Mucosa of rectum (tissue), 2 donors: ENCODE measurements at regions not wholly inside any gene's neighbourhood (a gene's known extent, or its start where the extent isn't known, plus 50 kb on each side); places are given as distances from the start of the nearest gene placed in this dataset.

ENCODE experiments used
- H3K27ac ChIP-seq, 2 donors: one replicate each; pipeline ENCODE4 v1.7.0; 2013; ENCODE audit warnings: inconsistent platforms in 2 of 2, low read depth in 2 of 2, low read length in 2 of 2
- H3K27me3 ChIP-seq, 2 donors: one replicate each; pipeline ENCODE4 v1.7.0; 2013; ENCODE audit warnings: low read length in 2 of 2; ENCODE audit not compliant: control insufficient read depth in 2 of 2, insufficient read depth in 2 of 2
- H3K36me3 ChIP-seq, 2 donors: one replicate each; pipeline ENCODE4 v1.7.0; 2013; ENCODE audit warnings: low read length in 2 of 2; ENCODE audit not compliant: control insufficient read depth in 2 of 2, insufficient read depth in 2 of 2
- H3K4me1 ChIP-seq, 2 donors: one replicate each; pipeline ENCODE4 v1.7.0; 2013; ENCODE audit warnings: low read length in 2 of 2, mild to moderate bottlenecking in 1 of 2; ENCODE audit not compliant: control insufficient read depth in 2 of 2, insufficient read depth in 2 of 2
- H3K4me3 ChIP-seq, 2 donors: one replicate each; pipeline ENCODE4 v1.7.0; 2013; ENCODE audit warnings: low read length in 2 of 2
- H3K9ac ChIP-seq, 2 donors: one replicate each; pipeline ENCODE4 v1.7.0; 2013; ENCODE audit warnings: low read length in 2 of 2, low read depth in 1 of 2, mild to moderate bottlenecking in 1 of 2
- H3K9me3 ChIP-seq, 2 donors: one replicate each; pipeline ENCODE4 v1.7.0; 2013; ENCODE audit warnings: low read length in 2 of 2; ENCODE audit not compliant: control insufficient read depth in 2 of 2
- donor health status: healthy.
- donor health status: Normal muscosa, but diverticular disease.

GRCh38 chr20:58111310-58112016 is 117.0 kb downstream of the ANKRD60 start:
- H3K27ac ChIP-seq: no peak overlapping the region

GRCh38 chr20:58109918-58110635 is 118.4 kb downstream of the ANKRD60 start:
- Histone ChIP-seq H3K9ac (no peak overlapping the region), H3K4me3 (no peak overlapping the region), H3K9me3 (peaks cover 0 to 2% of the 10 kb centered on the region in 2 donors), H3K27ac (no peak overlapping the region), H3K27me3 (no peaks in the 10 kb centered on the region), H3K36me3 (no peaks in the 10 kb centered on the region), H3K4me1 (no peaks in the 10 kb centered on the region)

More at GRCh38 chr20:58111310-58112016, 117.0 kb downstream of the ANKRD60 start:
- H3K4me3 ChIP-seq: no peak overlapping the region
- peaks cover 0 to 2% of the 10 kb centered on the region in 2 donors for H3K9me3 ChIP-seq
- H3K36me3 ChIP-seq: no peaks in the 10 kb centered on the region
- no peak overlapping the region for H3K9ac ChIP-seq
- no peaks in the 10 kb centered on the region for H3K4me1 ChIP-seq
- no peaks in the 10 kb centered on the region for H3K27me3 ChIP-seq

- Histone ChIP-seq H3K27ac (no peak overlapping the region), H3K9ac (no peak overlapping the region)
Measured at GRCh38 chr20:58109126-58109880, 119.2 kb downstream of the ANKRD60 start.

DNA sequence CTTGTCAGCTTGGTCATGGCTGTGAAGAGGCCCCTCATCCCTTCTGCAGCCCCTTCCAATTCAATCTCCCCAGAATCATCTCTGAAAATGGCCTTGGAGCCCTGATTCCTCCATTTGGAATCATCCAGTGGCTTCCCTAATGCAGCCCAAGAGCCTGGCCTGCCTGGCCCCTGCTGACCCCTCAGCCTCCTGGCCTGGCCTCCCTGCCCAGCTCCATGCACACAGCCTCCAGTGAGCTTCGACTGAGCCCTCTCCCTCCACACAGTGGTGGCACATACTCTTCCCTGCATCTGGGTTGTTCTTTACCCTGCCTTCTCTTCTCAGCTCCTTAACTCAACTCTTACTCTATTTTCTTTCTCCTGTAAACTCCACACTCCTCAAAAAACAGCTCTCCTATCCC is 120.9 kb downstream of the ANKRD60 start:
- H3K36me3 ChIP-seq: no peaks in the 10 kb centered on the region

More at GRCh38 chr20:58109126-58109880, 119.2 kb downstream of the ANKRD60 start:
- Histone ChIP-seq H3K9me3 (peaks cover 0 to 2% of the 10 kb centered on the region in 2 donors), H3K27me3 (no peaks in the 10 kb centered on the region), H3K36me3 (no peaks in the 10 kb centered on the region), H3K4me1 (no peaks in the 10 kb centered on the region), H3K4me3 (no peak overlapping the region)

GRCh38 chr20:58106143-58106750 is 122.2 kb downstream of the ANKRD60 start:
- Histone ChIP-seq H3K36me3 (no peaks in the 10 kb centered on the region), H3K4me3 (no peak overlapping the region), H3K27ac (no peak overlapping the region), H3K4me1 (no peaks in the 10 kb centered on the region), H3K9me3 (peaks cover 0 to 2% of the 10 kb centered on the region in 2 donors), H3K9ac (no peak overlapping the region), H3K27me3 (no peaks in the 10 kb centered on the region)

More for the DNA sequence above, 120.9 kb downstream of the ANKRD60 start:
- no peaks in the 10 kb centered on the region for H3K27me3 ChIP-seq
- peaks cover 0 to 2% of the 10 kb centered on the region in 2 donors for H3K9me3 ChIP-seq
- H3K27ac ChIP-seq: no peak overlapping the region
- H3K9ac ChIP-seq: no peak overlapping the region
- H3K4me3 ChIP-seq: no peak overlapping the region
- no peaks in the 10 kb centered on the region for H3K4me1 ChIP-seq

- no peak overlapping the region for H3K27ac ChIP-seq
- no peak overlapping the region for H3K4me3 ChIP-seq
- no peaks in the 10 kb centered on the region for H3K9me3 ChIP-seq
- no peaks in the 10 kb centered on the region for H3K36me3 ChIP-seq
- H3K27me3 ChIP-seq: no peaks in the 10 kb centered on the region
- H3K4me1 ChIP-seq: no peaks in the 10 kb centered on the region
- no peak overlapping the region for H3K9ac ChIP-seq
Measured at GRCh38 chr20:58103961-58104360, 124.5 kb downstream of the ANKRD60 start.

DNA sequence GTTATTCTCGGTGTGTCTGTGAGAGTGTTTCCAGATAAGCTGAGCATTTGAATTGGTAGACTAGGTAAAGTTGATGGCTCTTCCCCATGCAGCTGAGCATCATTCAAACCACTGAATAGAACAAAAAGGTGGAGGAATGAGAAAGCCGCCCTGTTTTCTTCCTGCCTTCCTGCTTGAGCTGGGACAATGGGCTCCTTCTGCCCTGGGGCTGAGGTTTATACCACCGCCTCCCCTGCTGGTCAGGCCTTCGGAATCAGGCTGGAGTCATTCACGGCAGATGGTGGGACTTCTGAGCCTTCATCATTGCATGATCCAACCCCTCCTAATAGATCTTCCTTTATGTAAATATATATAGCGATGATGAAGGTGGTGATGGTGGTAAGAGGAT is 124.9 kb downstream of the ANKRD60 start:
- Histone ChIP-seq H3K9ac (no peak overlapping the region), H3K9me3 (no peaks in the 10 kb centered on the region), H3K27ac (no peak overlapping the region), H3K4me3 (no peak overlapping the region), H3K36me3 (no peaks in the 10 kb centered on the region), H3K27me3 (no peaks in the 10 kb centered on the region), H3K4me1 (no peaks in the 10 kb centered on the region)

DNA sequence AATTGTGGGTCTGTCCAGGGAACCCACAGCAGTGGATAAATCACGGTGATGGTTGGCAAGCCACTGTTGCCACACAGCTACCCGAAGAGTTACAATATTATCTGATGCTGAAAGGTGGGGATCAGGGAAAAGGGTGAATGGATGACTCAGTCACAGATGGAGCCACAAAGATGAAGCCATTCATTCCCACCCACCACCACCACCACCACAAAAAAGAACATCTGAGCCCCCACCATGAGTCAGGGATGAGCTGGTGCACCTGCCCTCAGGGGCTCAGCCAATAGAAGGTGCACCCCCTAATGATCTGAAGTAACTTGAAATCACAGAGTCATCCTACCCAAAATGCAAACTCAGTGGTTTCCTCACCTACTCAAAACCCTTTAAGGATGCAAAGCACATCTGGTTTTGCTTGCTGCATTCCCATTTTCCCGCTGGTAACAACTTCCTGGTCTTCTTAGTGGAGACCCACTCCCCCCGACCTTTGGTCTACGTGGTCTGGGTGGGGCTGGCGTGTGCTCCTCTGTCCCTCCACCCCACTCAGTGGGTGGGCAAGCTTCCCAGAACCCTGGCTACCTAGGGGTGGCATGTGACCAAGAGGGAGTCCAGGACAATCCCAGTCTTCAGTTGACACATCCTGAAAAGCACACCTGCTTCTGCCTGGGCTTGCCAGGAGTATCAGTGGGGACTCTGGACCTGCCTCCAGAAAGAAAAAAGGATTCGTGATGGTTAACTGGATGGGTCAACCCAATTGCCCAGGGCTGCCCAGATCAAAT is 125.5 kb downstream of the ANKRD60 start:
- Histone ChIP-seq H3K4me1 (no peaks in the 10 kb centered on the region), H3K9me3 (no peaks in the 10 kb centered on the region), H3K9ac (no peak overlapping the region), H3K27me3 (no peaks in the 10 kb centered on the region), H3K36me3 (no peaks in the 10 kb centered on the region), H3K4me3 (no peak overlapping the region), H3K27ac (no peak overlapping the region)

DNA sequence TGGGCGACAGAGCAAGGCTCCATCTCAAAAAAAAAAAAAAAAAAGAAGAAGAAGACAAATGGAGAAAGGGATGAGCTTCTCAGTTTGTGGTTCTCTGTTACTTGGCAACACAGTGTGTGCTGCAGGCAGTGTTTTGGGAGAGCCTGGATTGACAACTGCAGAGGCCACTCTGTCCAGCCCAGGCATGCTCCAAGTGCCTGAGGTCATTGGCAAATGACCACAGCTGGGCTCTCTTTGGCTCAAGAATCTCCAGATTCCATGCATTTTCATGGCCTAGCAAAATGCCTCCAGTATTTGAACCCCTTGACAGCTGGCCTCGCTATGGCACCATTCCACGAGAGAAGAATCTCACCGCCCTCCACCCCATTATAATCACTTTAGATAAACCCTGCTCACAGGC is 126.2 kb downstream of the ANKRD60 start:
- no peak overlapping the region for H3K4me3 ChIP-seq
- no peaks in the 10 kb centered on the region for H3K4me1 ChIP-seq
- no peaks in the 10 kb centered on the region for H3K36me3 ChIP-seq
- no peak overlapping the region for H3K27ac ChIP-seq
- no peaks in the 10 kb centered on the region for H3K9me3 ChIP-seq
- H3K9ac ChIP-seq: no peak overlapping the region
- H3K27me3 ChIP-seq: no peaks in the 10 kb centered on the region
